ENCODE measurements at regions not wholly inside any gene's neighbourhood (a gene's known extent, or its start where the extent isn't known, plus 50 kb on each side); places are given as distances from the start of the nearest gene placed in this dataset.

GRCh38 chr1:60809204-60809980 lies 273.0 kb upstream of the NFIA start:
- TF ChIP-seq, protein P1, sequence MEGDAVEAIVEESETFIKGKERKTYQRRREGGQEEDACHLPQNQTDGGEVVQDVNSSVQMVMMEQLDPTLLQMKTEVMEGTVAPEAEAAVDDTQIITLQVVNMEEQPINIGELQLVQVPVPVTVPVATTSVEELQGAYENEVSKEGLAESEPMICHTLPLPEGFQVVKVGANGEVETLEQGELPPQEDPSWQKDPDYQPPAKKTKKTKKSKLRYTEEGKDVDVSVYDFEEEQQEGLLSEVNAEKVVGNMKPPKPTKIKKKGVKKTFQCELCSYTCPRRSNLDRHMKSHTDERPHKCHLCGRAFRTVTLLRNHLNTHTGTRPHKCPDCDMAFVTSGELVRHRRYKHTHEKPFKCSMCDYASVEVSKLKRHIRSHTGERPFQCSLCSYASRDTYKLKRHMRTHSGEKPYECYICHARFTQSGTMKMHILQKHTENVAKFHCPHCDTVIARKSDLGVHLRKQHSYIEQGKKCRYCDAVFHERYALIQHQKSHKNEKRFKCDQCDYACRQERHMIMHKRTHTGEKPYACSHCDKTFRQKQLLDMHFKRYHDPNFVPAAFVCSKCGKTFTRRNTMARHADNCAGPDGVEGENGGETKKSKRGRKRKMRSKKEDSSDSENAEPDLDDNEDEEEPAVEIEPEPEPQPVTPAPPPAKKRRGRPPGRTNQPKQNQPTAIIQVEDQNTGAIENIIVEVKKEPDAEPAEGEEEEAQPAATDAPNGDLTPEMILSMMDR (IDR thresholded peaks at IDR 0.05) = no peak
- no peak for TF ChIP-seq POLR2A (IDR thresholded peaks at IDR 0.05)

All from thyroid gland (tissue), 4 donors.